ENCODE measurements at regions not wholly inside any gene's neighbourhood (a gene's known extent, or its start where the extent isn't known, plus 50 kb on each side); places are given as distances from the start of the nearest gene placed in this dataset.
"Not testable (repeated sequence)": the region's sequence is repeated elsewhere in the genome, so short reads cannot be mapped to it uniquely, and the experiment has no call there.

- TF ChIP-seq CTCF, POLR2A, EP300 (IDR thresholded peaks at IDR 0.05): not testable (repeated sequence)
Observed at GRCh38 chr6:85071845-85072244, 307.4 kb upstream of the TBX18 start.

All from ovary (tissue), 3 donors.